Pancreas (tissue), 10 donors: ENCODE measurements at regions not wholly inside any gene's neighbourhood (a gene's known extent, or its start where the extent isn't known, plus 50 kb on each side); places are given as distances from the start of the nearest gene placed in this dataset.
A peak's percentile ranks its signal among the peaks of the same experiment; 100 is the strongest.

Source experiments
- ATAC-seq, 4 donors: fragments of 200-7000 bp; cut with Tn5 transposase; one replicate each; pipeline versions ENCODE4 v1.8.0 to v1.9.1; 2020; ENCODE audit warnings: mild to moderate bottlenecking in 4 of 4, moderate library complexity in 4 of 4
- DNase-seq, 6 donors: peaks; one replicate each; pipeline ENCODE4 v3.0.0-alpha.2; 2020
- FAIRE-seq: peaks from 2 replicates; lab custom pipeline; 2012; peaks lifted over from hg19 to GRCh38; lab: Jason Lieb, UNC
- H3K27ac ChIP-seq, 4 donors: fragments of 200-600 bp; sonication (generic); 1 replicate in 3 of 4; 2 replicates in 1 of 4; pipeline versions ENCODE4 v1.5.0 to v1.8.0; 2020
- H3K27me3 ChIP-seq, 4 donors: fragments of 200-600 bp; one replicate each; pipeline ENCODE4 v1.8.0; 2021
- H3K36me3 ChIP-seq, 3 donors: fragments of 200-600 bp; sonication (generic) in 1 of 3; one replicate each; pipeline versions ENCODE4 v1.5.0 to v1.8.0; 2020 to 2021
- H3K4me1 ChIP-seq, 3 donors: fragments of 200-600 bp; one replicate each; pipeline ENCODE4 v1.8.0; 2021
- H3K4me3 ChIP-seq, 4 donors: fragments of 200-600 bp; sonication (generic) in 2 of 4; one replicate each; pipeline versions ENCODE4 v1.5.0 to v1.8.0; 2020 to 2021
- H3K9me3 ChIP-seq, 4 donors: fragments of 200-600 bp; one replicate each; pipeline ENCODE4 v1.8.0; 2021
- WGBS, 2 donors: extraction: QIAGEN DNeasy Blood & Tissue Kit; methylation state at CpG; one replicate each; pipeline ENCODE4 v1.1.7; 2013; 5-methylcytosine and 5-hydroxymethylcytosine counted together
- intact Hi-C, 3 donors: fragments of 100-400 bp; cut with DNase I; formaldehyde crosslinking; loops; one replicate each; pipeline versions ENCODE4 v1.11.1 to v1.14.2; 2022
- TF ChIP-seq, protein P1 (sequence below), 4 donors: fragments of 200-600 bp; sonication (generic) in 3 of 4; IDR thresholded peaks; one replicate each; pipeline versions ENCODE4 v1.5.0 to v1.8.0; 2021; ENCODE audit warnings: antibody characterized with exemption in 4 of 4
- donor health status: healthy with polysubstance abuse.
- donor health status: DM: no; HTN: no; CAD: no; lungs with moderate emphysema.
- donor health status: DM: no; HTN: no; CAD: no.
- donor health status: control.
- donor health status: control.
- donor health status: Bipolar disorder and iron deficiency.
- donor health status: DM: yes; HTN: yes; CAD: no.
- donor health status: DM: no; HTN: no; CAD: no.
- donor health status: DM: no; HTN: no; CAD: no.
- donor health status: DM: yes; HTN: yes; CAD: no.

DNA sequence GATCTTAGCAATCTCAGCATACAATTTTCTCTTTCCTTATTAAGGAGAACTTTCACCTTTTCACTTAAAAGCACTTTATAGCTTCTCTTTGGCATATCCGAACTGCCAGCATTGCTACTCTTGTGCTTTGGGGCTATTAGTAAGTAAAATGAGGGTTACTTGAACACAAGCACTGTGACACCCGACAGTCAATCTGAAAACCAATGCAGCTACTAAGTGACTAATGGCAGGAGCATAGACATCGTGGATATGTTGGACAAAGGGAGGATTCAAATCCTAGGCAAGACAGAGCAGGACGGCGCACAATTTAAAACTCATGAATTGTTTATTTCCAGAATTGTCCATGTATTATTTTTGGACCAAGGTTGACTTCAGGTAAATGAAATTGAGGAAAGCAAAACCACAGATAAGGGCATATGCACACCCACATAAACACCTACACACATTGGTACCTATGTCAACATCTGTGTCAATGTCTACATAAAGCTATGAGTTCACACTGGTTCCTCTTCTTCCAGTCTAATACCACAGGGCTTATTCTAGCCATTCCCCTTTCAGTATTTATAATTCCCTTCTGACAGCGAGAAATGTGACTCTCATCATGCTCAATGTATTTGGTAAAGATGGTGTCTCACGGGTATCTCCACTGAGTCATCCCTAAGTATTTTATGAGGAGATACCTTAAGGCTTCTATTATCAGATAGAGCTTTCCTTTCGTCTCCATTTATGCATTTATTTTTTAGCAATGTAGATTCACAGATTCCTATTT, 75.3 kb upstream of the RALGPS2 start:
- WGBS, 2 donors: 87 to 91% methylated on average over 8 of the region's 8 CpGs
- TF ChIP-seq, protein P1, sequence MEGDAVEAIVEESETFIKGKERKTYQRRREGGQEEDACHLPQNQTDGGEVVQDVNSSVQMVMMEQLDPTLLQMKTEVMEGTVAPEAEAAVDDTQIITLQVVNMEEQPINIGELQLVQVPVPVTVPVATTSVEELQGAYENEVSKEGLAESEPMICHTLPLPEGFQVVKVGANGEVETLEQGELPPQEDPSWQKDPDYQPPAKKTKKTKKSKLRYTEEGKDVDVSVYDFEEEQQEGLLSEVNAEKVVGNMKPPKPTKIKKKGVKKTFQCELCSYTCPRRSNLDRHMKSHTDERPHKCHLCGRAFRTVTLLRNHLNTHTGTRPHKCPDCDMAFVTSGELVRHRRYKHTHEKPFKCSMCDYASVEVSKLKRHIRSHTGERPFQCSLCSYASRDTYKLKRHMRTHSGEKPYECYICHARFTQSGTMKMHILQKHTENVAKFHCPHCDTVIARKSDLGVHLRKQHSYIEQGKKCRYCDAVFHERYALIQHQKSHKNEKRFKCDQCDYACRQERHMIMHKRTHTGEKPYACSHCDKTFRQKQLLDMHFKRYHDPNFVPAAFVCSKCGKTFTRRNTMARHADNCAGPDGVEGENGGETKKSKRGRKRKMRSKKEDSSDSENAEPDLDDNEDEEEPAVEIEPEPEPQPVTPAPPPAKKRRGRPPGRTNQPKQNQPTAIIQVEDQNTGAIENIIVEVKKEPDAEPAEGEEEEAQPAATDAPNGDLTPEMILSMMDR (IDR thresholded peaks at IDR 0.05): no peak
- Histone ChIP-seq H3K9me3 (no peaks in the 10 kb centered on the region), H3K36me3 (no peaks in the 10 kb centered on the region), H3K4me3 (no peak overlapping the region), H3K4me1 (peaks cover 0 to under 1% (median 0%) of the 10 kb centered on the region in 3 donors), H3K27me3 (no peaks in the 10 kb centered on the region), H3K27ac (no peak overlapping the region)
- no peak for ATAC-seq
- no peak for DNase-seq
- intact Hi-C loops: no loop called here
- no peak for FAIRE-seq

DNA sequence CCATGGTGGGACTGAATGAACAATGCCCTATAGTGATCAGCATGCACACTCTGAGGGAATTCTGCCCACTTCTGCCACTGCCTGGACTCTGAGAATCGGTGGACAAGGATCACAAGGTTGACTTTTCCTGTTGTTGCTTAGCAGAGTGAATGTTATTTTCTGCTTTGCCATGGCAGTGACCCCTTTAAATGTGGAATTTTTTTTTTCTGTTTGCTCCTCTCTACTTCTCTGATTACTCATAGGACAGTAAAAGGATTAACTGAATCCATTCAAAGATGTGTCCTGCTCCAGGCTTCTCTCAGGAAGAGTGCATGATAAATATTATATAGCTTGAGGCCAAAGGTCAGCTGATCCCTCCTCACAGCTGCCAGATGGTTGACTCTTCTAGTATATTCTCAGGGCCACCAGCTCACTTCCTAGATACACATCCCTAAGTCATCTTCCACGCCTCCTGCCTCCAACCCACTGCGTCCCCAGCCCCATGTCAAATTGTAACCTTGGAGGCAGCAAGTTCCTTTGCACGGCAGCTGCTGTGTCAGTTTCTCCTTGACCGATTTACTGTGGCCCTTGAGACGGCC, 74.0 kb upstream of the RALGPS2 start:
- no peak for FAIRE-seq
- 64% methylated on average over 6 of the region's 6 CpGs for WGBS, 2 donors
- TF ChIP-seq, protein P1 (IDR thresholded peaks at IDR 0.05): no peak
- intact Hi-C loops: no loop called here
- Histone ChIP-seq H3K27ac (no peak overlapping the region), H3K9me3 (no peaks in the 10 kb centered on the region), H3K36me3 (no peaks in the 10 kb centered on the region), H3K4me3 (no peak overlapping the region), H3K27me3 (no peaks in the 10 kb centered on the region), H3K4me1 (no peaks in the 10 kb centered on the region)
- DNase-seq: no peak
- no peak for ATAC-seq

DNA sequence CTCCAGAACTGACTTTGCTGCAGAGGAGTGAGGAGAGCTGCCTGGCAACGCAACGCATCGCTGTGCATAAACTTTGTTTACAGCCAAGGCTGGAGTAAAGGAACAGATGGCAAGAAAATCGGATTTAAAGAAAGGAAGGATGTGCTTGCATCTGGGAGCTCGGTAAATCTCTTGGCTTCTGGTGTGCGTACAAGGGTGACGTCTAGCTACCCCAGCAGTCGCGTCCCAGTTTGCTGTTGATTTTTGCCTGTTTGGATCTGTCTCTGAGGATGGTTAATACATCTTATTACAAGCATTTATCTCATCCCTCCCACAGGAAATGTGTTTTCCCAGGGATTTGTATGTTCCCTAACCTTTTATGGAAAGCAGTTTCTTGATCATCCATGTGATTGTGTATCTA, 73.3 kb upstream of the RALGPS2 start:
- peak in 1 of 4 donors; percentile 22 for ATAC-seq

DNA sequence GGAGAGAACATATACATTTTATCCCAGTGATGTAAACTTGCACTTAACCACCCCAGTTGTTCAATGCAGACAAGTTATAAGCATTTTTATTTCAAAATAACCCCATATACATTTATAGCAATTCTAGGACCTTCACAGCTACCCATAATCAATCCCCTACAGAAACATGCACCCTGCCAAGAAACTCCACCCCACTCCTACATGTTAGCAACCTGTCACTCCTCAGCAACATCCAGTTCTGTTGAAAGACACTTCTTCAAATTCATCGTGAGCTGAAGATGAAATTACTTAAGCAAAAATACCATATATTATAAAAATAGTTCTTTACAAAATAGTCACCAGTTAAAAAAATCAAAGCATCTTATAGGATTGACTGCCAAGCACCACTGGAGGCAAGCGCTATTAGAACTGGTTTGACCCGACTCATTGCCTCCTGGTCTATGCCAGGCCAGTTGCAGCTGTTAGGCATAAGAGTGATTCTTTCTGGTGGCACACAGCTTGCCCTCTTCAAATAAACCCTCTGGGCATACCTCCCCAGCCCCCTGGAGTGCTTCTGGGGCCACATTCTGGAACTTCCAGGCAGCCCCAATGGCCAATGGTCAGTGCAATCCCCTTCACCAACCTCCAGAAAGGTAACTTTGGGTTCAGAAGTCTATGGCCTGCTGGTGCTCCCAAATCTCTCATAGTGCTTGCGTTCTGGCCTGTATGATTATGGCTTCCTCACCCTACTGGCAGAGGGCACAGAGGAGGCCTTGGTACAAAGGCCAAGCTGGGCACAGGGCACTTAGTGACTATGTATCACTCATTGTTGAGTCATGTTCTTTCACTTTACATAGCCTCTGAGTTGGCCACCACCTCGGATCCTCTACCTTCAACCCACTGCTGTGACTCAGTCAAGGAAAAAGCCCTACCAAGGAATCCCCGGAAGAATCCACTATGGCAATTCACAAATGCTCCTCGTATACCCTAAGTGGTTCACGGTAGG, 72.2 kb upstream of the RALGPS2 start:
- Histone ChIP-seq H3K9me3 (no peaks in the 10 kb centered on the region), H3K4me3 (no peak overlapping the region), H3K27me3 (no peaks in the 10 kb centered on the region), H3K4me1 (no peaks in the 10 kb centered on the region), H3K27ac (no peak overlapping the region), H3K36me3 (no peaks in the 10 kb centered on the region)
- 84 to 87% methylated on average over 8 of the region's 8 CpGs for WGBS, 2 donors
- intact Hi-C loops: no loop called here
- TF ChIP-seq, protein P1 (IDR thresholded peaks at IDR 0.05): no peak
- DNase-seq (no peak), ATAC-seq (peak in 1 of 4 donors; percentile 49), FAIRE-seq (no peak)

More for the DNA sequence above, 73.3 kb upstream of the RALGPS2 start:
- intact Hi-C loops: no loop called here
- Histone ChIP-seq H3K4me1 (no peaks in the 10 kb centered on the region), H3K27me3 (no peaks in the 10 kb centered on the region), H3K4me3 (no peak overlapping the region), H3K36me3 (no peaks in the 10 kb centered on the region), H3K9me3 (no peaks in the 10 kb centered on the region), H3K27ac (no peak overlapping the region)
- TF ChIP-seq, protein P1 (IDR thresholded peaks at IDR 0.05): no peak
- WGBS, 2 donors: 73 to 81% methylated on average over 9 of the region's 9 CpGs
- FAIRE-seq (no peak), DNase-seq (no peak)
